Body of pancreas (tissue), 4 donors: ENCODE measurements at regions not wholly inside any gene's neighbourhood (a gene's known extent, or its start where the extent isn't known, plus 50 kb on each side); places are given as distances from the start of the nearest gene placed in this dataset.

Experiments
- CTCF ChIP-seq, 7 experiments: fragments of 450-650 bp in 4 of 7; fragments of 200-600 bp in 3 of 7; sonication (generic) in 3 of 7; IDR thresholded peaks; one replicate each; pipeline ENCODE4 v1.5.1; 2016 to 2019; ENCODE audit warnings: antibody characterized with exemption in 7 of 7
- POLR2A ChIP-seq, 3 donors: fragments of 450-650 bp; IDR thresholded peaks; one replicate each; pipeline ENCODE4 v1.6.1; 2016; ENCODE audit warnings: antibody characterized with exemption in 3 of 3, mild to moderate bottlenecking in 2 of 3

GRCh38 chr5:35320029-35320428, 89.7 kb upstream of the PRLR start:
- no peak for TF ChIP-seq CTCF (IDR thresholded peaks at IDR 0.05)
- no peak for TF ChIP-seq POLR2A (IDR thresholded peaks at IDR 0.05)
